HepG2 (cell line): ENCODE measurements at regions not wholly inside any gene's neighbourhood (a gene's known extent, or its start where the extent isn't known, plus 50 kb on each side); places are given as distances from the start of the nearest gene placed in this dataset.

Experiments
- ATAC-seq: fragments of 200-7000 bp; cut with Tn5 transposase; 3 replicates; pipeline ENCODE4 v1.9.1; 2020; ENCODE audit warnings: mild to moderate bottlenecking, moderate library complexity
- BruUV-seq: library from RNA; stranded (reverse); fragments of 400-500 nt; replicated peaks from 2 replicates; lab custom pipeline; 2021; lab: Mats Ljungman, UMichigan
- CTCF ChIA-PET: fragments of 300-600 bp; formaldehyde crosslinking; extraction: SDS; loops from one replicate; lab custom pipeline; 2021; ENCODE audit warnings: low total read pairs, inconsistent platforms, low intra/inter-chr PET ratio; lab: Yijun Ruan, JAX
- POLR2A ChIA-PET: fragments of 350-600 bp; sonication (Branson Sonifier 250); formaldehyde crosslinking; loops from one replicate; lab custom pipeline; 2020; ENCODE audit warnings: antibody characterized with exemption, inconsistent platforms; lab: Yijun Ruan, JAX
- DNase-seq: peaks from one replicate; pipeline ENCODE4 v3.0.0-alpha.2; 2015; ENCODE audit warnings: low spot score
- FAIRE-seq: peaks from 3 replicates; lab custom pipeline; 2011; peaks lifted over from hg19 to GRCh38; lab: Jason Lieb, UNC
- H2AFZ ChIP-seq: one replicate; pipeline ENCODE4 v1.6.1; 2011; ENCODE audit warnings: low read length, inconsistent platforms
- H3K27ac ChIP-seq: fragments of 300-600 bp; 3 replicates; pipeline ENCODE4 v1.8.0; 2011; ENCODE audit warnings: mixed run types, mild to moderate bottlenecking, mixed read lengths, low read length, inconsistent platforms; ENCODE audit not compliant: insufficient read depth; ENCODE audit errors: extremely low read length
- H3K27me3 ChIP-seq, 2 experiments: fragments of 200-600 bp in 1 of 2; 2 replicates in 1 of 2; 3 replicates in 1 of 2; pipeline versions ENCODE4 v1.6.0 to v1.8.0; 2011; ENCODE audit warnings: low read length in 2 of 2, mild to moderate bottlenecking in 2 of 2, moderate library complexity in 2 of 2, inconsistent platforms in 1 of 2; ENCODE audit not compliant: insufficient read depth in 2 of 2, control insufficient read depth in 1 of 2
- H3K36me3 ChIP-seq, 2 experiments: fragments of 200-600 bp in 1 of 2; replicated peaks in 1 of 2; 2 replicates in 1 of 2; 3 replicates in 1 of 2; pipeline versions ENCODE4 v1.5.1 to v1.8.0; 2011; ENCODE audit warnings: low read length in 2 of 2, inconsistent platforms in 1 of 2; ENCODE audit not compliant: insufficient read depth in 2 of 2, control insufficient read depth in 1 of 2
- H3K4me1 ChIP-seq: 2 replicates; pipeline ENCODE4 v1.5.1; 2012; ENCODE audit warnings: low read length, inconsistent platforms; ENCODE audit not compliant: insufficient read depth
- H3K4me2 ChIP-seq: 2 replicates; pipeline ENCODE4 v1.6.0; 2011; ENCODE audit warnings: low read depth, low read length, inconsistent platforms
- H3K4me3 ChIP-seq, 3 experiments: fragments of 200-600 bp in 1 of 3; sonication (generic), shearing (Covaris generic) in 1 of 3; replicated peaks in 1 of 3; 2 replicates each; pipeline ENCODE4 v1.5.1; 2011 to 2016; ENCODE audit warnings: low read length in 3 of 3, inconsistent platforms in 2 of 3, low read depth in 2 of 3, mild to moderate bottlenecking in 2 of 3, control low read depth in 1 of 3, mixed read lengths in 1 of 3; ENCODE audit not compliant: insufficient read depth in 1 of 3
- H3K79me2 ChIP-seq: one replicate; pipeline ENCODE4 v1.6.1; 2011; ENCODE audit warnings: low read length, inconsistent platforms; ENCODE audit not compliant: insufficient read depth
- H3K9ac ChIP-seq: 2 replicates; pipeline ENCODE4 v1.6.0; 2011; ENCODE audit warnings: mild to moderate bottlenecking, low read depth, low read length, inconsistent platforms; ENCODE audit not compliant: insufficient read depth
- H3K9me3 ChIP-seq: 2 replicates; pipeline ENCODE4 v1.5.1; 2012; ENCODE audit warnings: mild to moderate bottlenecking, low read length
- H4K20me1 ChIP-seq: 2 replicates; pipeline ENCODE4 v1.6.0; 2011; ENCODE audit warnings: inconsistent platforms, mild to moderate bottlenecking, low read length, moderate library complexity; ENCODE audit not compliant: insufficient read depth
- HOXA9 ChIP-seq: sonication (generic); formaldehyde crosslinking; IDR thresholded peaks from 2 replicates; pipeline ENCODE4 v1.8.1; 2022; ENCODE audit warnings: missing genetic modification reagents, mild to moderate bottlenecking, moderate library complexity, borderline replicate concordance
- MBNL3 ChIP-seq: fragments of 250-450 bp; sonication (Bioruptor Pico); conservative IDR thresholded peaks from 2 replicates; pipeline ENCODE4 v1.8.0; 2022; ENCODE audit warnings: mild to moderate bottlenecking, inconsistent platforms
- MED1 ChIP-seq: sonication (generic); formaldehyde crosslinking; IDR thresholded peaks from 2 replicates; pipeline ENCODE4 v1.4.0; 2020; ENCODE audit warnings: missing genetic modification reagents
- MTA1 ChIP-seq: sonication (generic); formaldehyde crosslinking; IDR thresholded peaks from 2 replicates; pipeline ENCODE4 v1.4.0; 2020; ENCODE audit warnings: missing genetic modification reagents, mild to moderate bottlenecking, borderline replicate concordance
- NCOA5 ChIP-seq: sonication (generic); formaldehyde crosslinking; IDR thresholded peaks from 2 replicates; pipeline ENCODE4 v1.4.0; 2020; ENCODE audit warnings: missing genetic modification reagents
- RBAK ChIP-seq: sonication (generic); formaldehyde crosslinking; IDR thresholded peaks from 2 replicates; pipeline ENCODE4 v1.5.1; 2020; ENCODE audit warnings: mild to moderate bottlenecking, missing genetic modification reagents
- REXO4 ChIP-seq: sonication (generic); formaldehyde crosslinking; IDR thresholded peaks from 2 replicates; pipeline ENCODE4 v1.8.0; 2022; ENCODE audit warnings: missing genetic modification reagents, mild to moderate bottlenecking, borderline replicate concordance
- ZKSCAN5 ChIP-seq: sonication (generic); formaldehyde crosslinking; IDR thresholded peaks from 2 replicates; pipeline ENCODE4 v1.5.1; 2020; ENCODE audit warnings: mild to moderate bottlenecking, missing genetic modification reagents
- ZNF367 ChIP-seq: sonication (generic); formaldehyde crosslinking; IDR thresholded peaks from 2 replicates; pipeline ENCODE4 v1.4.0; 2020; ENCODE audit warnings: missing genetic modification reagents, borderline replicate concordance
- WGBS: methylation state at CpG from one replicate; pipeline ENCODE4 v1.1.6; 2017; ENCODE audit warnings: low lambda C conversion rate; 5-methylcytosine and 5-hydroxymethylcytosine counted together
- in situ Hi-C: cut with HindIII; loops from 2 replicates; pipeline ENCODE4 v1.10.0; 2017; ENCODE audit warnings: low pct_unique_long_range_greater_than_20kb; ENCODE audit not compliant: extremely low pct_ligation_motif_present
- intact Hi-C: fragments of 100-400 bp; cut with micrococcal nuclease; formaldehyde crosslinking; loops from one replicate; pipeline ENCODE4 v1.10.0; 2022; ENCODE audit not compliant: unreplicated experiment
- TF ChIP-seq, protein P1 (sequence below): sonication (generic); formaldehyde crosslinking; IDR thresholded peaks from 2 replicates; pipeline ENCODE4 v1.5.0; 2020; ENCODE audit warnings: mild to moderate bottlenecking, missing genetic modification reagents
- TF ChIP-seq, protein P2 (sequence below): sonication (generic); formaldehyde crosslinking; IDR thresholded peaks from 2 replicates; pipeline ENCODE4 v1.5.0; 2020; ENCODE audit warnings: missing genetic modification reagents, mild to moderate bottlenecking, borderline replicate concordance
- TF ChIP-seq, protein P3 (sequence below): sonication (generic); formaldehyde crosslinking; IDR thresholded peaks from 2 replicates; pipeline ENCODE4 v1.9.0; 2022; ENCODE audit warnings: low read depth, missing genetic modification reagents
- TF ChIP-seq, protein P4 (sequence below): sonication (generic); formaldehyde crosslinking; IDR thresholded peaks from 2 replicates; pipeline ENCODE4 v1.5.0; 2020; ENCODE audit warnings: missing genetic modification reagents
- TF ChIP-seq, protein P5 (sequence below): IDR thresholded peaks from 2 replicates; pipeline ENCODE4 v1.6.1; 2012; ENCODE audit warnings: inconsistent platforms
- TF ChIP-seq, protein P6 (sequence below): sonication (generic); formaldehyde crosslinking; conservative IDR thresholded peaks from 2 replicates; pipeline ENCODE4 v1.8.0; 2022; ENCODE audit warnings: mild to moderate bottlenecking, moderate library complexity, missing genetic modification reagents

DNA sequence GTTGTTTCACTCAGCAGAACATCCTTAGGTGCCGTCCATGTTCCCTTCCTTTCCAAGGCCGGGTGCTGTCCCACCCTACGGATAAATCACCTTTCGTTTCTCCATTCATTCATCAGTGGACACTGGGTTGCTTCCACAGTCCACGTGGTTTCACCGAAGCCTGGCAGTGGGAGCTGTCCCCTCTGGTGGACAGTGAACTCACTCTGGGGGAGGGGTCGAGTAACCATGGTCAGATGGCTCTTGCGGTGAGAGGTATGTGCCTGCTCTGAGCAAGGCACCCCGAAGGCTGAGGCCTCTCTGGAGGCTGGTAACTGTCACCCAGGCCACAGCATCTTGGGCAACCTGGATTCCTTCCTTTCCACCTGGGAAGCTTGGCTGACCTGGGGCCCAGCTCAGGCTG lies 61.5 kb upstream of the TWIST2 start:
- Histone ChIP-seq H3K9ac (no peak overlapping the region), H4K20me1 (no peaks in the 10 kb centered on the region), H3K4me2 (no peak overlapping the region), H3K4me3 (no peak overlapping the region), H3K27me3 (peaks cover 2 to 67% of the 10 kb centered on the region in 2 experiments), H3K4me1 (no peaks in the 10 kb centered on the region), H3K79me2 (no peaks in the 10 kb centered on the region), H3K9me3 (no peaks in the 10 kb centered on the region), H3K27ac (no peak overlapping the region), H3K36me3 (no peaks in the 10 kb centered on the region), H2AFZ (no peak overlapping the region)
- CTCF ChIA-PET = interaction anchor here (1.9 to 3.1 kb wide), 2 partner anchors 66 to 273 kb away, joined by 9 to 20 read pairs; no protein-coding TSS in a partner anchor
- TF ChIP-seq NCOA5 (CRISPR knock-in tag) = no peak
- no peak for TF ChIP-seq MBNL3 (CRISPR knock-in tag)
- no peak for TF ChIP-seq MTA1 (CRISPR knock-in tag)
- TF ChIP-seq, protein P1, sequence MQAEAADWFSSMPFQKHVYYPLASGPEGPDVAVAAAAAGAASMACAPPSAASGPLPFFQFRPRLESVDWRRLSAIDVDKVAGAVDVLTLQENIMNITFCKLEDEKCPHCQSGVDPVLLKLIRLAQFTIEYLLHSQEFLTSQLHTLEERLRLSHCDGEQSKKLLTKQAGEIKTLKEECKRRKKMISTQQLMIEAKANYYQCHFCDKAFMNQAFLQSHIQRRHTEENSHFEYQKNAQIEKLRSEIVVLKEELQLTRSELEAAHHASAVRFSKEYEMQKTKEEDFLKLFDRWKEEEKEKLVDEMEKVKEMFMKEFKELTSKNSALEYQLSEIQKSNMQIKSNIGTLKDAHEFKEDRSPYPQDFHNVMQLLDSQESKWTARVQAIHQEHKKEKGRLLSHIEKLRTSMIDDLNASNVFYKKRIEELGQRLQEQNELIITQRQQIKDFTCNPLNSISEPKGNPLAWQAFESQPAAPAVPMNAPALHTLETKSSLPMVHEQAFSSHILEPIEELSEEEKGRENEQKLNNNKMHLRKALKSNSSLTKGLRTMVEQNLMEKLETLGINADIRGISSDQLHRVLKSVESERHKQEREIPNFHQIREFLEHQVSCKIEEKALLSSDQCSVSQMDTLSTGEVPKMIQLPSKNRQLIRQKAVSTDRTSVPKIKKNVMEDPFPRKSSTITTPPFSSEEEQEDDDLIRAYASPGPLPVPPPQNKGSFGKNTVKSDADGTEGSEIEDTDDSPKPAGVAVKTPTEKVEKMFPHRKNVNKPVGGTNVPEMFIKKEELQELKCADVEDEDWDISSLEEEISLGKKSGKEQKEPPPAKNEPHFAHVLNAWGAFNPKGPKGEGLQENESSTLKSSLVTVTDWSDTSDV (CRISPR knock-in tag) = no peak
- TF ChIP-seq, protein P2, sequence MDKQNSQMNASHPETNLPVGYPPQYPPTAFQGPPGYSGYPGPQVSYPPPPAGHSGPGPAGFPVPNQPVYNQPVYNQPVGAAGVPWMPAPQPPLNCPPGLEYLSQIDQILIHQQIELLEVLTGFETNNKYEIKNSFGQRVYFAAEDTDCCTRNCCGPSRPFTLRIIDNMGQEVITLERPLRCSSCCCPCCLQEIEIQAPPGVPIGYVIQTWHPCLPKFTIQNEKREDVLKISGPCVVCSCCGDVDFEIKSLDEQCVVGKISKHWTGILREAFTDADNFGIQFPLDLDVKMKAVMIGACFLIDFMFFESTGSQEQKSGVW (CRISPR knock-in tag) = no peak
- TF ChIP-seq HOXA9 (CRISPR knock-in tag) = no peak
- TF ChIP-seq REXO4 = no peak
- no peak for TF ChIP-seq ZKSCAN5 (CRISPR knock-in tag)
- TF ChIP-seq, protein P3, sequence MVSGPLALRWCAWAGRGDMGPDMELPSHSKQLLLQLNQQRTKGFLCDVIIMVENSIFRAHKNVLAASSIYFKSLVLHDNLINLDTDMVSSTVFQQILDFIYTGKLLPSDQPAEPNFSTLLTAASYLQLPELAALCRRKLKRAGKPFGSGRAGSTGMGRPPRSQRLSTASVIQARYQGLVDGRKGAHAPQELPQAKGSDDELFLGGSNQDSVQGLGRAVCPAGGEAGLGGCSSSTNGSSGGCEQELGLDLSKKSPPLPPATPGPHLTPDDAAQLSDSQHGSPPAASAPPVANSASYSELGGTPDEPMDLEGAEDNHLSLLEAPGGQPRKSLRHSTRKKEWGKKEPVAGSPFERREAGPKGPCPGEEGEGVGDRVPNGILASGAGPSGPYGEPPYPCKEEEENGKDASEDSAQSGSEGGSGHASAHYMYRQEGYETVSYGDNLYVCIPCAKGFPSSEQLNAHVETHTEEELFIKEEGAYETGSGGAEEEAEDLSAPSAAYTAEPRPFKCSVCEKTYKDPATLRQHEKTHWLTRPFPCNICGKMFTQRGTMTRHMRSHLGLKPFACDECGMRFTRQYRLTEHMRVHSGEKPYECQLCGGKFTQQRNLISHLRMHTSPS (CRISPR knock-in tag) = no peak
- TF ChIP-seq, protein P4, sequence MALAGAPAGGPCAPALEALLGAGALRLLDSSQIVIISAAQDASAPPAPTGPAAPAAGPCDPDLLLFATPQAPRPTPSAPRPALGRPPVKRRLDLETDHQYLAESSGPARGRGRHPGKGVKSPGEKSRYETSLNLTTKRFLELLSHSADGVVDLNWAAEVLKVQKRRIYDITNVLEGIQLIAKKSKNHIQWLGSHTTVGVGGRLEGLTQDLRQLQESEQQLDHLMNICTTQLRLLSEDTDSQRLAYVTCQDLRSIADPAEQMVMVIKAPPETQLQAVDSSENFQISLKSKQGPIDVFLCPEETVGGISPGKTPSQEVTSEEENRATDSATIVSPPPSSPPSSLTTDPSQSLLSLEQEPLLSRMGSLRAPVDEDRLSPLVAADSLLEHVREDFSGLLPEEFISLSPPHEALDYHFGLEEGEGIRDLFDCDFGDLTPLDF (CRISPR knock-in tag) = no peak
- no peak for TF ChIP-seq ZNF367 (CRISPR knock-in tag)
- no peak for TF ChIP-seq RBAK (CRISPR knock-in tag)
- TF ChIP-seq MED1 (CRISPR knock-in tag) = no peak
- TF ChIP-seq, protein P5, sequence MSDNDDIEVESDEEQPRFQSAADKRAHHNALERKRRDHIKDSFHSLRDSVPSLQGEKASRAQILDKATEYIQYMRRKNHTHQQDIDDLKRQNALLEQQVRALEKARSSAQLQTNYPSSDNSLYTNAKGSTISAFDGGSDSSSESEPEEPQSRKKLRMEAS = no peak
- TF ChIP-seq, protein P6, sequence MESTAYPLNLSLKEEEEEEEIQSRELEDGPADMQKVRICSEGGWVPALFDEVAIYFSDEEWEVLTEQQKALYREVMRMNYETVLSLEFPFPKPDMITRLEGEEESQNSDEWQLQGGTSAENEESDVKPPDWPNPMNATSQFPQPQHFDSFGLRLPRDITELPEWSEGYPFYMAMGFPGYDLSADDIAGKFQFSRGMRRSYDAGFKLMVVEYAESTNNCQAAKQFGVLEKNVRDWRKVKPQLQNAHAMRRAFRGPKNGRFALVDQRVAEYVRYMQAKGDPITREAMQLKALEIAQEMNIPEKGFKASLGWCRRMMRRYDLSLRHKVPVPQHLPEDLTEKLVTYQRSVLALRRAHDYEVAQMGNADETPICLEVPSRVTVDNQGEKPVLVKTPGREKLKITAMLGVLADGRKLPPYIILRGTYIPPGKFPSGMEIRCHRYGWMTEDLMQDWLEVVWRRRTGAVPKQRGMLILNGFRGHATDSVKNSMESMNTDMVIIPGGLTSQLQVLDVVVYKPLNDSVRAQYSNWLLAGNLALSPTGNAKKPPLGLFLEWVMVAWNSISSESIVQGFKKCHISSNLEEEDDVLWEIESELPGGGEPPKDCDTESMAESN (CRISPR knock-in tag) = no peak
- POLR2A ChIA-PET = no interaction called here
- BruUV-seq = no TSS peak
- intact Hi-C loops = loop anchor here (5.0 kb wide), 1 partner anchor 414 kb away; no protein-coding TSS in a partner anchor
- 35% methylated on average over 9 of the region's 9 CpGs for WGBS
- no peak for ATAC-seq
- in situ Hi-C loops = loop anchor here (25.0 kb wide), 1 partner anchor 424 kb away; no protein-coding TSS in a partner anchor
- no peak for FAIRE-seq
- DNase-seq = no peak
